ENCODE measurements at regions not wholly inside any gene's neighbourhood (a gene's known extent, or its start where the extent isn't known, plus 50 kb on each side); places are given as distances from the start of the nearest gene placed in this dataset.

GRCh38 chr3:194203482-194204041, 67.6 kb downstream of the HES1 start:
- no peaks in the 10 kb centered on the region for H3K4me1 ChIP-seq
- TF ChIP-seq CTCF (IDR thresholded peaks at IDR 0.05) = no peak
- H3K27me3 ChIP-seq = peaks cover 8% of the 10 kb centered on the region
- no peaks in the 10 kb centered on the region for H3K9me3 ChIP-seq
- no peak for DNase-seq (ENCODE audit: low spot score in 2 of 2)
- H3K36me3 ChIP-seq = no peaks in the 10 kb centered on the region
- no peak overlapping the region for H3K27ac ChIP-seq
- no peak overlapping the region for H3K4me3 ChIP-seq
- intact Hi-C loops (cut with DNase I) = no loop called here

GRCh38 chr3:194204042-194204987, 68.4 kb downstream of the HES1 start:
- Histone ChIP-seq H3K36me3 (no peaks in the 10 kb centered on the region), H3K4me3 (peak overlapping the region in 1 of 2 donors; percentile 34), H3K4me1 (no peaks in the 10 kb centered on the region), H3K27me3 (peaks cover 8% of the 10 kb centered on the region), H3K27ac (no peak overlapping the region), H3K9me3 (no peaks in the 10 kb centered on the region)
- intact Hi-C loops (cut with DNase I) = no loop called here
- no peak for DNase-seq (ENCODE audit: low spot score in 2 of 2)
- TF ChIP-seq CTCF (IDR thresholded peaks at IDR 0.05) = no peak

GRCh38 chr3:194205675-194206133, 69.8 kb downstream of the HES1 start:
- no peaks in the 10 kb centered on the region for H3K4me1 ChIP-seq
- no peak overlapping the region for H3K27ac ChIP-seq
- TF ChIP-seq CTCF (IDR thresholded peaks at IDR 0.05) = no peak
- no peaks in the 10 kb centered on the region for H3K9me3 ChIP-seq
- H3K36me3 ChIP-seq = no peaks in the 10 kb centered on the region
- peaks cover 8% of the 10 kb centered on the region for H3K27me3 ChIP-seq
- no peak overlapping the region for H3K4me3 ChIP-seq
- no peak for DNase-seq (ENCODE audit: low spot score in 2 of 2)
- intact Hi-C loops (cut with DNase I) = no loop called here

- H3K4me1 ChIP-seq = no peaks in the 10 kb centered on the region
- DNase-seq (ENCODE audit: low spot score in 2 of 2) = no peak
- no peak overlapping the region for H3K4me3 ChIP-seq
- no peaks in the 10 kb centered on the region for H3K36me3 ChIP-seq
- intact Hi-C loops (cut with DNase I) = no loop called here
- H3K27me3 ChIP-seq = peaks cover 8% of the 10 kb centered on the region
- TF ChIP-seq CTCF (IDR thresholded peaks at IDR 0.05) = no peak
- H3K9me3 ChIP-seq = no peaks in the 10 kb centered on the region
- no peak overlapping the region for H3K27ac ChIP-seq
Measured at GRCh38 chr3:194206320-194206719, 70.4 kb downstream of the HES1 start.

- Histone ChIP-seq H3K27ac (no peak overlapping the region), H3K4me1 (no peaks in the 10 kb centered on the region), H3K9me3 (no peaks in the 10 kb centered on the region), H3K36me3 (no peaks in the 10 kb centered on the region), H3K4me3 (no peak overlapping the region), H3K27me3 (peaks cover 8% of the 10 kb centered on the region)
- DNase-seq (ENCODE audit: low spot score in 2 of 2) = no peak
- intact Hi-C loops (cut with DNase I) = no loop called here
- no peak for TF ChIP-seq CTCF (IDR thresholded peaks at IDR 0.05)
Measured at GRCh38 chr3:194208709-194209108, 72.8 kb downstream of the HES1 start.
